ENCODE measurements at regions not wholly inside any gene's neighbourhood (a gene's known extent, or its start where the extent isn't known, plus 50 kb on each side); places are given as distances from the start of the nearest gene placed in this dataset.

- no peak overlapping the region for H3K14ac ChIP-seq (ENCODE audit: low read length)
- no peak overlapping the region for H4K8ac ChIP-seq (ENCODE audit: low read depth, low read length)
- no peak overlapping the region for H4K91ac ChIP-seq (ENCODE audit: low read depth, low read length)
- H4K12ac ChIP-seq (ENCODE audit: low read depth, low read length) = no peak overlapping the region
- no peaks in the 10 kb centered on the region for H3K36me3 ChIP-seq (ENCODE audit: control insufficient read depth in 1 of 2, insufficient read depth in 2 of 2, low read length in 2 of 2)
- no peak for DNase-seq
- WGBS (ENCODE audit: extremely low coverage, insufficient coverage, insufficient read length) = no CpG with 5 or more reads among the region's 5 CpGs
- H3K27ac ChIP-seq (ENCODE audit: low read depth, low read length) = no peak overlapping the region
- no peak overlapping the region for H3K4me2 ChIP-seq (ENCODE audit: low read length)
- no peak overlapping the region for H3K23ac ChIP-seq (ENCODE audit: low read length)
- H2BK12ac ChIP-seq (ENCODE audit: low read length) = no peak overlapping the region
- no peaks in the 10 kb centered on the region for H3K79me1 ChIP-seq (ENCODE audit: low read length)
- H3K4me3 ChIP-seq (ENCODE audit: low read depth, low read length) = no peak overlapping the region
- H3K27me3 ChIP-seq (ENCODE audit: insufficient read depth, low read length) = no peaks in the 10 kb centered on the region
- H2AK5ac ChIP-seq (ENCODE audit: low read length) = no peak overlapping the region
- H3K18ac ChIP-seq (ENCODE audit: low read length) = no peak overlapping the region
- H3K9ac ChIP-seq (ENCODE audit: low read length) = no peak overlapping the region
- H2BK120ac ChIP-seq (ENCODE audit: insufficient read depth, low read length, poor library complexity) = no peak overlapping the region
- no peak overlapping the region for H2BK5ac ChIP-seq (ENCODE audit: low read depth, low read length, poor library complexity)
- peaks cover 0 to under 1% of the 10 kb centered on the region in 2 experiments for H3K4me1 ChIP-seq (ENCODE audit: control insufficient read depth in 1 of 2, insufficient read depth in 2 of 2, low read length in 2 of 2)
- no peak overlapping the region for H3K4ac ChIP-seq (ENCODE audit: low read depth, low read length)
- no peaks in the 10 kb centered on the region for H3K79me2 ChIP-seq (ENCODE audit: control insufficient read depth, insufficient read depth, low read length, poor library complexity)
- no peak overlapping the region for H2AFZ ChIP-seq (ENCODE audit: insufficient read depth, low read length, poor library complexity)
- peaks cover 7% of the 10 kb centered on the region for H3K9me3 ChIP-seq (ENCODE audit: insufficient read depth, low read depth, low read length)
These were observed 259.9 kb downstream of the HAUS1 start for GRCh38 chr18:46364048-46364447.

GRCh38 chr18:46366201-46366600 lies 262.0 kb downstream of the HAUS1 start:
- Histone ChIP-seq H3K27ac (ENCODE audit: low read depth, low read length) (no peak overlapping the region), H4K12ac (ENCODE audit: low read depth, low read length) (no peak overlapping the region), H3K18ac (ENCODE audit: low read length) (no peak overlapping the region), H2BK5ac (ENCODE audit: low read depth, low read length, poor library complexity) (no peak overlapping the region), H3K4ac (ENCODE audit: low read depth, low read length) (no peak overlapping the region), H2BK12ac (ENCODE audit: low read length) (no peak overlapping the region), H2AFZ (ENCODE audit: insufficient read depth, low read length, poor library complexity) (no peak overlapping the region), H2AK5ac (ENCODE audit: low read length) (no peak overlapping the region), H3K4me2 (ENCODE audit: low read length) (no peak overlapping the region), H3K4me3 (ENCODE audit: low read depth, low read length) (no peak overlapping the region), H3K14ac (ENCODE audit: low read length) (no peak overlapping the region), H3K4me1 (ENCODE audit: control insufficient read depth in 1 of 2, insufficient read depth in 2 of 2, low read length in 2 of 2) (peaks cover 0 to 2% of the 10 kb centered on the region in 2 experiments), H3K9ac (ENCODE audit: low read length) (no peak overlapping the region), H4K8ac (ENCODE audit: low read depth, low read length) (no peak overlapping the region), H3K79me2 (ENCODE audit: control insufficient read depth, insufficient read depth, low read length, poor library complexity) (no peaks in the 10 kb centered on the region), H3K23ac (ENCODE audit: low read length) (no peak overlapping the region), H4K91ac (ENCODE audit: low read depth, low read length) (no peak overlapping the region), H3K27me3 (ENCODE audit: insufficient read depth, low read length) (no peaks in the 10 kb centered on the region), H2BK120ac (ENCODE audit: insufficient read depth, low read length, poor library complexity) (no peak overlapping the region), H3K79me1 (ENCODE audit: low read length) (no peaks in the 10 kb centered on the region), H3K36me3 (ENCODE audit: control insufficient read depth in 1 of 2, insufficient read depth in 2 of 2, low read length in 2 of 2) (no peaks in the 10 kb centered on the region), H3K9me3 (ENCODE audit: insufficient read depth, low read depth, low read length) (peaks cover 2% of the 10 kb centered on the region)
- WGBS (ENCODE audit: extremely low coverage, insufficient coverage, insufficient read length) = no CpG with 5 or more reads among the region's 4 CpGs
- no peak for DNase-seq

DNA sequence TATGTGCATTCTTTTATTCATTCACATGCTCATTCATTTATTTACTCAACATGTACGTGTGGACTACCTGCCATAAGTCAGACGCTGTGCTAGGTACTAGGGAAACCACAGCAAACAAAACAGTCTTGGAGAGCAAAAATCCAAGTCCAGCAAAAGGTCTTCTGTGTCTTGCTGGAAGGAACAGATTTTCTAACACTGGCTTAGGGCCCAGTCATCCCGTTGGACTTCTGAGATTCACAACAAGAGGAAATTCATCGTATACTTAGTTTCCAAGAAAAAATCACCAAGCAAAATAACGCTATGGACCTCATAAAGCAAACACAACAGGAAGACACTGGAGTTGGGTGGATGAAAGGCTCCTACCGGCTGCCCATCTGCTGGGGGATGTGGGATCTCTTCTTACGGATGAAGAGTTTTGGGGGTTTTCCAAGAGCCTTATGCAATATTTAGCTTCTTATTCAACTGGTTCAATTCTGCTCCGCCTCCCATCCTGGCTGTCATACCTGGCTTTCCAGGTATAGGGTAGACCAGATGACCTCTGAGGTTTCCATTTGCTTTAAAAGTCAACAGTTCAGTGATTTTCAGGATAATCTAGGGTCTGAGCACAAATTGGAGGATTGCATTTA lies 262.7 kb downstream of the HAUS1 start:
- no peak overlapping the region for H2AK5ac ChIP-seq (ENCODE audit: low read length)
- H3K4ac ChIP-seq (ENCODE audit: low read depth, low read length) = no peak overlapping the region
- no peak overlapping the region for H3K4me2 ChIP-seq (ENCODE audit: low read length)
- H2AFZ ChIP-seq (ENCODE audit: insufficient read depth, low read length, poor library complexity) = no peak overlapping the region
- H4K12ac ChIP-seq (ENCODE audit: low read depth, low read length) = no peak overlapping the region
- no peak overlapping the region for H2BK12ac ChIP-seq (ENCODE audit: low read length)
- no peak overlapping the region for H3K4me3 ChIP-seq (ENCODE audit: low read depth, low read length)
- no peak overlapping the region for H3K23ac ChIP-seq (ENCODE audit: low read length)
- no peaks in the 10 kb centered on the region for H3K27me3 ChIP-seq (ENCODE audit: insufficient read depth, low read length)
- H3K79me1 ChIP-seq (ENCODE audit: low read length) = no peaks in the 10 kb centered on the region
- no peaks in the 10 kb centered on the region for H3K36me3 ChIP-seq (ENCODE audit: control insufficient read depth in 1 of 2, insufficient read depth in 2 of 2, low read length in 2 of 2)
- peaks cover 2% of the 10 kb centered on the region for H3K9me3 ChIP-seq (ENCODE audit: insufficient read depth, low read depth, low read length)
- no peak overlapping the region for H3K27ac ChIP-seq (ENCODE audit: low read depth, low read length)
- WGBS (ENCODE audit: extremely low coverage, insufficient coverage, insufficient read length) = no CpG with 5 or more reads among the region's 8 CpGs
- no peak overlapping the region for H3K9ac ChIP-seq (ENCODE audit: low read length)
- no peak overlapping the region for H2BK5ac ChIP-seq (ENCODE audit: low read depth, low read length, poor library complexity)
- no peak for DNase-seq
- no peak overlapping the region for H2BK120ac ChIP-seq (ENCODE audit: insufficient read depth, low read length, poor library complexity)
- H3K14ac ChIP-seq (ENCODE audit: low read length) = no peak overlapping the region
- H3K4me1 ChIP-seq (ENCODE audit: control insufficient read depth in 1 of 2, insufficient read depth in 2 of 2, low read length in 2 of 2) = peaks cover 0 to 2% of the 10 kb centered on the region in 2 experiments
- no peak overlapping the region for H4K8ac ChIP-seq (ENCODE audit: low read depth, low read length)
- no peak overlapping the region for H4K91ac ChIP-seq (ENCODE audit: low read depth, low read length)
- H3K18ac ChIP-seq (ENCODE audit: low read length) = no peak overlapping the region
- H3K79me2 ChIP-seq (ENCODE audit: control insufficient read depth, insufficient read depth, low read length, poor library complexity) = no peaks in the 10 kb centered on the region

DNA sequence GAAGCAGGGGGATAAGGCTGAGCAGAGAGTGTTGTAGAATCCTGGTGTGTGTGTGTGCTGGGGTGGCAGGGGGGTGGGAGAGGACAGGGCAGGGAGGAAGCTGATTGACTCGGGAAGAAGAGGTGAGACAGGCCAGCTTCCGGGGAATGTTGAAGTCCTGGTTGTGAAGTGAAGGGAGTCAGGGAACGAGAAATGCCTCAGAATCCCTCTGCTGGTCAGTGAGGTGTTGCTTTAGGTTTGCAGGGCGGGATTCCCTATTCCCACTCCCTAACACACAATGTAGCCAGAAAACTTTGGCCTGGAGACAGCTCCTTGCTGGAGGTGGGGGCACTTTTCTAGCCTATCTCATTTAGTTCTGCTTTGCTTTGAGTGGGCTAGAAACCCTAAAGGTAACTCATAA lies 265.1 kb downstream of the HAUS1 start:
- Histone ChIP-seq H2AFZ (ENCODE audit: insufficient read depth, low read length, poor library complexity) (no peak overlapping the region), H2BK5ac (ENCODE audit: low read depth, low read length, poor library complexity) (no peak overlapping the region), H4K91ac (ENCODE audit: low read depth, low read length) (no peak overlapping the region), H2AK5ac (ENCODE audit: low read length) (no peak overlapping the region), H2BK12ac (ENCODE audit: low read length) (no peak overlapping the region), H3K27ac (ENCODE audit: low read depth, low read length) (no peak overlapping the region), H3K23ac (ENCODE audit: low read length) (no peak overlapping the region), H3K4me2 (ENCODE audit: low read length) (no peak overlapping the region), H3K9ac (ENCODE audit: low read length) (no peak overlapping the region), H4K8ac (ENCODE audit: low read depth, low read length) (no peak overlapping the region), H3K79me1 (ENCODE audit: low read length) (no peaks in the 10 kb centered on the region), H3K14ac (ENCODE audit: low read length) (no peak overlapping the region), H3K18ac (ENCODE audit: low read length) (no peak overlapping the region), H3K79me2 (ENCODE audit: control insufficient read depth, insufficient read depth, low read length, poor library complexity) (no peaks in the 10 kb centered on the region), H2BK120ac (ENCODE audit: insufficient read depth, low read length, poor library complexity) (no peak overlapping the region), H3K4me3 (ENCODE audit: low read depth, low read length) (no peak overlapping the region), H3K4me1 (ENCODE audit: control insufficient read depth in 1 of 2, insufficient read depth in 2 of 2, low read length in 2 of 2) (peaks cover 0 to 4% of the 10 kb centered on the region in 2 experiments), H3K4ac (ENCODE audit: low read depth, low read length) (no peak overlapping the region), H3K27me3 (ENCODE audit: insufficient read depth, low read length) (no peaks in the 10 kb centered on the region), H3K9me3 (ENCODE audit: insufficient read depth, low read depth, low read length) (peaks cover 2% of the 10 kb centered on the region), H3K36me3 (ENCODE audit: control insufficient read depth in 1 of 2, insufficient read depth in 2 of 2, low read length in 2 of 2) (no peaks in the 10 kb centered on the region), H4K12ac (ENCODE audit: low read depth, low read length) (no peak overlapping the region)
- no CpG with 5 or more reads among the region's 4 CpGs for WGBS (ENCODE audit: extremely low coverage, insufficient coverage, insufficient read length)
- DNase-seq = peak in 1 of 2 donors; percentile 13
